ENCODE measurements at regions not wholly inside any gene's neighbourhood (a gene's known extent, or its start where the extent isn't known, plus 50 kb on each side); places are given as distances from the start of the nearest gene placed in this dataset.

DNA sequence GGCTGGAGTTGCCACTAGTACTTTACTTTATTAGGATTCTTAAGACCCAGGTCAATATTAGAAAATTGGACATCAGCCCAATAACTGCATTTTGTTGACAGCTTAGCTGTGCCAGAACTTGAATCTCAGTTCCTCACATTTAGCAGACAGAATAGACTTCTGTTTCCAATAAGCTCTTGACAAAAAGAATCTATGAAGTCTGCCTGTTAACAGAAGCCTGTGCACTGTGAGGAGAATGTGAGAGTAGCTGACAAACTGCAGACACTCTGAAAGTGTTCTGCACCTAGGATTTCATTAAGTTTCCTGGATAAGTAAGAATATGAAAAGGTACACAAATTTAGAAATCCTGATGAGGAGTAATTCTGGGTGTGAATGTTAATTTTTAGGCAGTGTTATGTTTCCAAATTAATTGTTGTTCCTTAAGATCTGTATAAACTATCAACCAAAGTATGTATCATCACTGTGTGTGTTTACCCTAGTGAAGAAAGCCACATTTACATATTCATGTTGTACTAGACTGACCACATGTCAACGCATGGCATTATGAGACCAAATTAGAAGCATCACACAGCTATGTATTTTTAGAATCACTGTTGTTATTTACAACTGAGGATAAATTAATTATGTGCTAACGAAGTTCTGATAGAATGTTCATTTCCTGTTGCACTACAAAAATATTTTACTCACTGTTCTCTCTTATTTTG lies 756.4 kb upstream of the IGFBP7 start:
- TF ChIP-seq CTCF (IDR thresholded peaks at IDR 0.05): no peak
- ATAC-seq: no peak
- Histone ChIP-seq H3K27ac (no peak overlapping the region), H3K27me3 (no peaks in the 10 kb centered on the region), H3K4me3 (no peak overlapping the region), H3K36me3 (no peaks in the 10 kb centered on the region), H3K4me1 (no peaks in the 10 kb centered on the region), H3K9me3 (no peaks in the 10 kb centered on the region)
- DNase-seq: no peak
- FAIRE-seq: no peak
- intact Hi-C loops (cut with DNase I): no loop called here
- 36 to 52% methylated on average over 2 of the region's 2 CpGs for WGBS, 2 donors

- TF ChIP-seq CTCF (IDR thresholded peaks at IDR 0.05): no peak
- Histone ChIP-seq H3K4me1 (no peaks in the 10 kb centered on the region), H3K27ac (no peak overlapping the region), H3K27me3 (no peaks in the 10 kb centered on the region), H3K9me3 (no peaks in the 10 kb centered on the region), H3K4me3 (no peak overlapping the region), H3K36me3 (no peaks in the 10 kb centered on the region)
- DNase-seq: no peak
- 34 to 59% methylated on average over 1 of the region's 1 CpG for WGBS, 2 donors
- ATAC-seq: no peak
- FAIRE-seq: no peak
- intact Hi-C loops (cut with DNase I): no loop called here
Observed at GRCh38 chr4:57865264-57865663, 755.1 kb upstream of the IGFBP7 start.

- no peak for DNase-seq
- no peak overlapping the region for H3K4me3 ChIP-seq
- intact Hi-C loops (cut with DNase I): no loop called here
Observed at GRCh38 chr4:57854748-57855147, 744.6 kb upstream of the IGFBP7 start.

GRCh38 chr4:57850141-57850540 lies 740.0 kb upstream of the IGFBP7 start:
- ATAC-seq (no peak), DNase-seq (no peak), FAIRE-seq (no peak)
- Histone ChIP-seq H3K27me3 (no peaks in the 10 kb centered on the region), H3K4me3 (no peak overlapping the region), H3K27ac (no peak overlapping the region), H3K4me1 (peaks cover 0 to 4% (median 0%) of the 10 kb centered on the region in 3 donors), H3K36me3 (no peaks in the 10 kb centered on the region), H3K9me3 (no peaks in the 10 kb centered on the region)
- intact Hi-C loops (cut with DNase I): no loop called here
- no peak for TF ChIP-seq CTCF (IDR thresholded peaks at IDR 0.05)

More at GRCh38 chr4:57854748-57855147, 744.6 kb upstream of the IGFBP7 start:
- ATAC-seq (no peak), FAIRE-seq (no peak)
- Histone ChIP-seq H3K36me3 (no peaks in the 10 kb centered on the region), H3K4me1 (peaks cover 0 to 4% (median 0%) of the 10 kb centered on the region in 3 donors), H3K27ac (no peak overlapping the region), H3K27me3 (no peaks in the 10 kb centered on the region), H3K9me3 (no peaks in the 10 kb centered on the region)
- WGBS, 2 donors: 38 to 58% methylated on average over 3 of the region's 3 CpGs
- no peak for TF ChIP-seq CTCF (IDR thresholded peaks at IDR 0.05)

- FAIRE-seq (no peak), ATAC-seq (no peak), DNase-seq (no peak)
- no peak for TF ChIP-seq CTCF (IDR thresholded peaks at IDR 0.05)
- WGBS, 2 donors: 70 to 80% methylated on average over 2 of the region's 2 CpGs
- intact Hi-C loops (cut with DNase I): no loop called here
- no peak overlapping the region for H3K27ac ChIP-seq
- H3K9me3 ChIP-seq: no peaks in the 10 kb centered on the region
- no peaks in the 10 kb centered on the region for H3K36me3 ChIP-seq
- no peaks in the 10 kb centered on the region for H3K27me3 ChIP-seq
- no peak overlapping the region for H3K4me3 ChIP-seq
- H3K4me1 ChIP-seq: no peaks in the 10 kb centered on the region
Observed at GRCh38 chr4:57832083-57832482, 721.9 kb upstream of the IGFBP7 start.

All from pancreas (tissue), 10 donors.